ENCODE measurements at regions not wholly inside any gene's neighbourhood (a gene's known extent, or its start where the extent isn't known, plus 50 kb on each side); places are given as distances from the start of the nearest gene placed in this dataset.

GRCh38 chr2:20536619-20537422 lies 89.9 kb downstream of the RHOB start (continued):
- TF ChIP-seq, protein P1, sequence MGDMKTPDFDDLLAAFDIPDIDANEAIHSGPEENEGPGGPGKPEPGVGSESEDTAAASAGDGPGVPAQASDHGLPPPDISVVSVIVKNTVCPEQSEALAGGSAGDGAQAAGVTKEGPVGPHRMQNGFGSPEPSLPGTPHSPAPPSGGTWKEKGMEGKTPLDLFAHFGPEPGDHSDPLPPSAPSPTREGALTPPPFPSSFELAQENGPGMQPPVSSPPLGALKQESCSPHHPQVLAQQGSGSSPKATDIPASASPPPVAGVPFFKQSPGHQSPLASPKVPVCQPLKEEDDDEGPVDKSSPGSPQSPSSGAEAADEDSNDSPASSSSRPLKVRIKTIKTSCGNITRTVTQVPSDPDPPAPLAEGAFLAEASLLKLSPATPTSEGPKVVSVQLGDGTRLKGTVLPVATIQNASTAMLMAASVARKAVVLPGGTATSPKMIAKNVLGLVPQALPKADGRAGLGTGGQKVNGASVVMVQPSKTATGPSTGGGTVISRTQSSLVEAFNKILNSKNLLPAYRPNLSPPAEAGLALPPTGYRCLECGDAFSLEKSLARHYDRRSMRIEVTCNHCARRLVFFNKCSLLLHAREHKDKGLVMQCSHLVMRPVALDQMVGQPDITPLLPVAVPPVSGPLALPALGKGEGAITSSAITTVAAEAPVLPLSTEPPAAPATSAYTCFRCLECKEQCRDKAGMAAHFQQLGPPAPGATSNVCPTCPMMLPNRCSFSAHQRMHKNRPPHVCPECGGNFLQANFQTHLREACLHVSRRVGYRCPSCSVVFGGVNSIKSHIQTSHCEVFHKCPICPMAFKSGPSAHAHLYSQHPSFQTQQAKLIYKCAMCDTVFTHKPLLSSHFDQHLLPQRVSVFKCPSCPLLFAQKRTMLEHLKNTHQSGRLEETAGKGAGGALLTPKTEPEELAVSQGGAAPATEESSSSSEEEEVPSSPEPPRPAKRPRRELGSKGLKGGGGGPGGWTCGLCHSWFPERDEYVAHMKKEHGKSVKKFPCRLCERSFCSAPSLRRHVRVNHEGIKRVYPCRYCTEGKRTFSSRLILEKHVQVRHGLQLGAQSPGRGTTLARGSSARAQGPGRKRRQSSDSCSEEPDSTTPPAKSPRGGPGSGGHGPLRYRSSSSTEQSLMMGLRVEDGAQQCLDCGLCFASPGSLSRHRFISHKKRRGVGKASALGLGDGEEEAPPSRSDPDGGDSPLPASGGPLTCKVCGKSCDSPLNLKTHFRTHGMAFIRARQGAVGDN (CRISPR knock-in tag; IDR thresholded peaks at IDR 0.05), result peak; percentile 96
- 0 out of 2 replicates have a peak, but pooled peaks have one; percentile 84 for TF ChIP-seq ATF5 (CRISPR knock-in tag; IDR thresholded peaks at IDR 0.05; ENCODE audit: low read depth)
- no peak for TF ChIP-seq GMEB2 (CRISPR knock-in tag; IDR thresholded peaks at IDR 0.05; ENCODE audit: low read depth)
- TF ChIP-seq BORCS8-MEF2B (CRISPR knock-in tag; IDR thresholded peaks at IDR 0.05), result no peak; the same call in 1 of the 2 replicates
- 0 out of 2 replicates have a peak, but pooled peaks have one; percentile 30 for TF ChIP-seq ZNF800 (CRISPR knock-in tag; IDR thresholded peaks at IDR 0.05)
- TF ChIP-seq ZFY (CRISPR knock-in tag; IDR thresholded peaks at IDR 0.05), result peak; percentile 50
- 0 out of 2 replicates have a peak, but pooled peaks have one; percentile 51 for TF ChIP-seq ZNF816 (CRISPR knock-in tag; IDR thresholded peaks at IDR 0.05; ENCODE audit: borderline replicate concordance)
- TF ChIP-seq ARNTL (CRISPR knock-in tag; IDR thresholded peaks at IDR 0.05), result no peak
- peak; percentile 43; the same call in 1 of the 2 replicates for TF ChIP-seq TEF (CRISPR knock-in tag; IDR thresholded peaks at IDR 0.05)
- TF ChIP-seq ZFP36 (IDR thresholded peaks at IDR 0.05; ENCODE audit: borderline replicate concordance, low read depth, low read length, partially characterized antibody), result no peak
- TF ChIP-seq ZNF446 (CRISPR knock-in tag; IDR thresholded peaks at IDR 0.05), result no peak
- TF ChIP-seq HMGXB3 (CRISPR knock-in tag; IDR thresholded peaks at IDR 0.05; ENCODE audit: borderline replicate concordance), result no peak
- TF ChIP-seq KDM5B (CRISPR knock-in tag; IDR thresholded peaks at IDR 0.05; ENCODE audit: borderline replicate concordance), result peak; percentile 62; the same call in 1 of the 2 replicates

All from HepG2 (cell line).